ENCODE measurements at regions not wholly inside any gene's neighbourhood (a gene's known extent, or its start where the extent isn't known, plus 50 kb on each side); places are given as distances from the start of the nearest gene placed in this dataset.

DNA sequence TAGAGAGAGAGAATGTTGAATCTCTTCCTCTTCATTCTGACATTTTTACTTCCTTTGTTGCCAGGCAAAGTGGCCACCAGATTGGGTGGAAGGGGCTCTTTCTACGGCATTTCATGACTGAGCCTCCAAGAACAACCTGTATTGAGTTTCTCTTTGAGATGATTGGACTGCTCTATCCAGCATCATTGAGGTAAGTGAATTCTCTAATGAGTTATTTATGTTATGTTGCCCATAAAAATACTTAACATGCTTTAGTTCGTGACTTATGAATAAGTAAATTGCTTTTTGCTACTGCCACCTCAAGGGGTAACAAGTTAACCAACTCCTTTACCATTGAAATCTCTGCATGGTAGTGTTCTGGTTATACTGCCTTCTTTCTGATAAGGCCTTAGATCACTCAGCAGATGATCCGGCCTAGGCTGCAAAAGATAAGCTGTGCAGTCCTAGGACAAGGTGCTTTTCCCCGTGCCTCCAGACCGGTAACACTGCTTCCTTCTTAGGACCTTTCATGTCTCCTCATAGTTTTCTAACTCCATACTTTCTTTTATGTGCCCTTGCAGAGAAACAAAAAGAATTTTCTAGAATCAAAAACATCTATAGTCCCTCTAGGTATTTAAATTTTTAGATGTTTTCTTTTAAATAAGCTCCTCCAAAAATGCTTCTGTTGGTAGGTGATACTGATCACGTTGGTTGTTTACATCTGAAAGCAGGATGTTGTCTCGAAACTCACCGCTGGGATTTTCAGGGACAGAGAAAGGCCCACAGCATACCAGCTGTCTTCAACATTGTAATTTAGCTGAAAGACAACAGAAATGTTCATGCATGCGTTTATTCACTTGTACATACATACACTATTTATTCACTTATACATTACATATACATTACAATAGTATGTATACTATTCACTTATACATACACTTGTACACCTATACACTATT, 157.1 kb upstream of the RBPJ start:
- WGBS: 72% methylated on average over 9 of the region's 9 CpGs
- no peak overlapping the region for H3K27ac ChIP-seq (ENCODE audit: low read depth in 1 of 2, low read length in 2 of 2)
- no peaks in the 10 kb centered on the region for H3K27me3 ChIP-seq (ENCODE audit: control insufficient read depth in 4 of 4, insufficient read depth in 4 of 4, low read length in 3 of 4)
- H3K36me3 ChIP-seq (ENCODE audit: control insufficient read depth in 4 of 4, insufficient read depth in 3 of 4, low read depth in 1 of 4, low read length in 3 of 4): no peaks in the 10 kb centered on the region
- H3K4me3 ChIP-seq (ENCODE audit: low read depth in 1 of 3, low read length in 3 of 3): no peak overlapping the region
- no peaks in the 10 kb centered on the region for H3K9me3 ChIP-seq (ENCODE audit: control insufficient read depth in 4 of 4, low read length in 3 of 4)
- no peak overlapping the region for H3K9ac ChIP-seq (ENCODE audit: low read depth in 1 of 2, low read length in 2 of 2)
- no peak for TF ChIP-seq EGR1 (IDR thresholded peaks at IDR 0.05; ENCODE audit: low read depth in 2 of 2)
- no peak for TF ChIP-seq RAD21 (IDR thresholded peaks at IDR 0.05)
- TF ChIP-seq TAF1 (conservative IDR thresholded peaks at IDR 0.05): no peak
- TF ChIP-seq REST (IDR thresholded peaks at IDR 0.05): no peak
- TF ChIP-seq, protein P1, sequence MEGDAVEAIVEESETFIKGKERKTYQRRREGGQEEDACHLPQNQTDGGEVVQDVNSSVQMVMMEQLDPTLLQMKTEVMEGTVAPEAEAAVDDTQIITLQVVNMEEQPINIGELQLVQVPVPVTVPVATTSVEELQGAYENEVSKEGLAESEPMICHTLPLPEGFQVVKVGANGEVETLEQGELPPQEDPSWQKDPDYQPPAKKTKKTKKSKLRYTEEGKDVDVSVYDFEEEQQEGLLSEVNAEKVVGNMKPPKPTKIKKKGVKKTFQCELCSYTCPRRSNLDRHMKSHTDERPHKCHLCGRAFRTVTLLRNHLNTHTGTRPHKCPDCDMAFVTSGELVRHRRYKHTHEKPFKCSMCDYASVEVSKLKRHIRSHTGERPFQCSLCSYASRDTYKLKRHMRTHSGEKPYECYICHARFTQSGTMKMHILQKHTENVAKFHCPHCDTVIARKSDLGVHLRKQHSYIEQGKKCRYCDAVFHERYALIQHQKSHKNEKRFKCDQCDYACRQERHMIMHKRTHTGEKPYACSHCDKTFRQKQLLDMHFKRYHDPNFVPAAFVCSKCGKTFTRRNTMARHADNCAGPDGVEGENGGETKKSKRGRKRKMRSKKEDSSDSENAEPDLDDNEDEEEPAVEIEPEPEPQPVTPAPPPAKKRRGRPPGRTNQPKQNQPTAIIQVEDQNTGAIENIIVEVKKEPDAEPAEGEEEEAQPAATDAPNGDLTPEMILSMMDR (IDR thresholded peaks at IDR 0.05; ENCODE audit: low read depth, low read length, missing input control): no peak
- no peak for TF ChIP-seq HNF4A (conservative IDR thresholded peaks at IDR 0.05)
- TF ChIP-seq HNF4G (IDR thresholded peaks at IDR 0.05): no peak
- TF ChIP-seq GABPA (IDR thresholded peaks at IDR 0.05 in 1 of 2, conservative IDR thresholded peaks at IDR 0.05 in 1 of 2): no peak
- TF ChIP-seq, protein P2, sequence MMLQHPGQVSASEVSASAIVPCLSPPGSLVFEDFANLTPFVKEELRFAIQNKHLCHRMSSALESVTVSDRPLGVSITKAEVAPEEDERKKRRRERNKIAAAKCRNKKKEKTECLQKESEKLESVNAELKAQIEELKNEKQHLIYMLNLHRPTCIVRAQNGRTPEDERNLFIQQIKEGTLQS (IDR thresholded peaks at IDR 0.05): no peak
- no peak for TF ChIP-seq FOXA1 (IDR thresholded peaks at IDR 0.05)
- TF ChIP-seq SP1 (IDR thresholded peaks at IDR 0.05): no peak
- no peak for TF ChIP-seq FOXA2 (IDR thresholded peaks at IDR 0.05)
- TF ChIP-seq JUND (IDR thresholded peaks at IDR 0.05): no peak
- no peak for TF ChIP-seq YY1 (IDR thresholded peaks at IDR 0.05)
- no peak for TF ChIP-seq RXRA (IDR thresholded peaks at IDR 0.05)
- TF ChIP-seq, protein P3, sequence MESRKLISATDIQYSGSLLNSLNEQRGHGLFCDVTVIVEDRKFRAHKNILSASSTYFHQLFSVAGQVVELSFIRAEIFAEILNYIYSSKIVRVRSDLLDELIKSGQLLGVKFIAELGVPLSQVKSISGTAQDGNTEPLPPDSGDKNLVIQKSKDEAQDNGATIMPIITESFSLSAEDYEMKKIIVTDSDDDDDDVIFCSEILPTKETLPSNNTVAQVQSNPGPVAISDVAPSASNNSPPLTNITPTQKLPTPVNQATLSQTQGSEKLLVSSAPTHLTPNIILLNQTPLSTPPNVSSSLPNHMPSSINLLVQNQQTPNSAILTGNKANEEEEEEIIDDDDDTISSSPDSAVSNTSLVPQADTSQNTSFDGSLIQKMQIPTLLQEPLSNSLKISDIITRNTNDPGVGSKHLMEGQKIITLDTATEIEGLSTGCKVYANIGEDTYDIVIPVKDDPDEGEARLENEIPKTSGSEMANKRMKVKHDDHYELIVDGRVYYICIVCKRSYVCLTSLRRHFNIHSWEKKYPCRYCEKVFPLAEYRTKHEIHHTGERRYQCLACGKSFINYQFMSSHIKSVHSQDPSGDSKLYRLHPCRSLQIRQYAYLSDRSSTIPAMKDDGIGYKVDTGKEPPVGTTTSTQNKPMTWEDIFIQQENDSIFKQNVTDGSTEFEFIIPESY (IDR thresholded peaks at IDR 0.05): no peak
- no peak for TF ChIP-seq NR2F2 (IDR thresholded peaks at IDR 0.05)
- TF ChIP-seq, protein P4, sequence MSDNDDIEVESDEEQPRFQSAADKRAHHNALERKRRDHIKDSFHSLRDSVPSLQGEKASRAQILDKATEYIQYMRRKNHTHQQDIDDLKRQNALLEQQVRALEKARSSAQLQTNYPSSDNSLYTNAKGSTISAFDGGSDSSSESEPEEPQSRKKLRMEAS (IDR thresholded peaks at IDR 0.05): no peak
- no peaks in the 10 kb centered on the region for H3K4me1 ChIP-seq (ENCODE audit: control insufficient read depth in 4 of 4, insufficient read depth in 4 of 4, low read length in 3 of 4)
- no peak for DNase-seq (ENCODE audit: low spot score)

Measured in liver (tissue), 8 donors.